GM04503 (cell line): ENCODE measurements at regions not wholly inside any gene's neighbourhood (a gene's known extent, or its start where the extent isn't known, plus 50 kb on each side); places are given as distances from the start of the nearest gene placed in this dataset.
A peak's percentile ranks its signal among the peaks of the same experiment; 100 is the strongest.

Source experiments
- DNase-seq: peaks from one replicate; pipeline ENCODE4 v3.0.0-alpha.2; 2012; ENCODE audit warnings: low read depth

GRCh38 chr12:115215544-115215943 is 531.6 kb upstream of the TBX3 start:
- no peak for DNase-seq

DNA sequence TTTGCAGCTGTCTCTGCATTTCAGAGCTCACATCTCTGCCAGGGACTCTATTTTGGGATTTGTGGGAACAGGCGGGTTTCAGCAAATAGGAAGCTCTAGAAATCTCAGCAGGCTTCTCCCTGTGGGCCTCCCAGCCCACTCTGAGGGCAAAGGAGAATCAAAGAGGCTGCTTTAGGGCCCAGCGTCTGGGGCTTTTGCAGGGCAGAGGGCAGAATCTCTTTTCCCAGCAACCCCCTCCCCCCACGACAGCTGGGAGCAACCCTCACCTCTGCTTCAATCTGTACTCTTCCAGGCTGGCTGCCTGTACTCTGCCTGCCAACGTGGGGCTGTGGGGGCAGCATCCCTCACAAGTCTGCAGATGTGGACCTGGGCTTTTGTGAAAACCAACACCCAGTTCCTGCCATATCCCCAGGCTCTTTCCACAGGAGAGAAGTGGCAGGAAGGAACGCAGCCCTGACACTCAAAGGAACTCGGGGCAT is 529.6 kb upstream of the TBX3 start:
- DNase-seq = no peak

DNA sequence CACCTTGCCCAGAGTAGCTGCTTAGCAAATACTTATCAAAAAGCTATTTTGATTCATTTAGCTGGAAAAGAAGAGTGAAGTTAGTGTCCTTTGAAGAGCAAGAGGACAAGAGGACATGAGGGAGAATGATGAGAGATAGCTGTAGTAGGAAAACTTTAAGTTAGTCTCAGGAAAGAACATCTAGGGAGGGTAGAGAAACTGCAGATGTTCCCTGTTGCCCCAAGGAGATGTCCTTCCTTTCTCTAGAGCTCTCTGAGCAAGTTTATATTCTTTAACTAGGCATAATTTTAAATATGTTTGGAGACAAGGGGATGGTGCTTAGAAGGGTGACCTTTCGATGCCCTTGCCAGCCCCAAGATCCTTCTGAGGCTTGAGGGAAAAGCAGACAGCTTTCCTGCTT is 529.1 kb upstream of the TBX3 start:
- DNase-seq = no peak

DNA sequence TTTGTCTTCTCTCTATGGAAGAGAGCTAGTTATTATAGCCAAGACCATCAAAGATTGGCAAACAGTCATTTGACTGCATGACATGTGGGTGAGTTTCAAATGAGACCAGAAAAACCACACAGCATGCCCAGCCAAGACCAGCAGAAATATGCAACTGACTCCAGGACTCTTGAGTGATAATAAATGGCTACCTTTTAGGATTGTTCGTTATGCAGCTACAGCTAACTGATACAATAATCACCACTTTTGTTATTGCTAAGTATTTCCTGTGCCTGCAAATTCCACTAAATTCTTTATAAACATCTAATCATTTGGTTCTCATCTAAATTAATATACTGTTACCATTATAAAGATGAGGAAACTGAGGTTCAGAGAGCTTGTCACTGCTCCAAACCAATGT is 528.4 kb upstream of the TBX3 start:
- DNase-seq = no peak

GRCh38 chr12:115210533-115211252 is 526.7 kb upstream of the TBX3 start:
- DNase-seq = no peak

DNA sequence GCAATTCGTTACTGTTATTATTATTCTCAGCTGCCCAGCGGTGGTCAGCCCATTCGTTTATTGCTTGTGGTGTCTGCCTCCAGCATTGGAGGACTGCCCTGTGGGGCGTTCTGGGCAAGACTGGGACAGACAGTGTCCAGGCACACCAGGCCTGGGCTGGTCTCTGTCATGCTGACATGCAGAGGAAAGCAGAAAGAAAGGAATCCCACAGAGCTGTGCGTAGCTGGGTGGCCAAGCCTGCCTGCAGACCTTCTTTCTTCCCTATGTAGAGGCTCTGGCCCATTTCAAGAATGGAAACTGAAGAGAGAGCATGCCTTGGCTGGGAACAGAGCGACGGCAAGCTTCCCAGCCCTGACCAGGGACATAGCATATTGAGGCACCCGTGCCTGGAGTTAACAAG is 525.3 kb upstream of the TBX3 start:
- DNase-seq = no peak

GRCh38 chr12:115208098-115208497 is 524.1 kb upstream of the TBX3 start:
- DNase-seq = no peak

DNA sequence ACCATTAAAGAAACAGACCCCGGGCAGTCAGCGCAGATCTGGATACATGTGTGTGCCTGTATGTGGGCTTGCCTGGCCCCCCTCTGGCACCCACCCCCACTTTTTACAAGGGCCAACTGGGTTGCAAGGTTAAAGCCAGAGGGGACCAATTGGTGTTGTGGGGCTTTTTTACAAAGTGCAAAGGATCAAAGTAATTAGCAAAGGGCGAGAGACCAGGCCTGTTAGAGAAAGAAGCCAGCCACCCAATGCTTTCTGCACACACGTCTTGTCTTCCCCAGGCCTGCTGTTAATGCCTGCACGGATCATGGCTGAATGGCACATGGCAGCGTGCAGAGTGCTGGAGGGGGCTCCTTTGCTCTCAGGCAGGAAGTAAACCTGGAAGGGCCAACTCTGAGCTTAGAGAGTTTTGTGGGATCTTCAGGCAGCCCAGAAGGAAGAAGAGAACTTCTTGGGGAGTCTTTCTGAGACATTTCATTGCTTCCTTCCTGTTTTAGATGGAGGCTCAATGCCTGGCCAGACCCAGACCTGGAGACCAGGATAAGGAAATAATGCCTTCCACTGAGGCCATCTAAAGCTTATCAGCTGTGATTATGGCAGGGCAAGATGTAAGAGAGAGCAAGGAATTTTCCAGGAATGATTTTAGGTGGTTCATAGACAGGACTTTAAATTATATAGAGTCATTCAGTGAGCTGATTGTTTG is 523.4 kb upstream of the TBX3 start:
- DNase-seq = no peak

- no peak for DNase-seq
These were observed 522.8 kb upstream of the TBX3 start for GRCh38 chr12:115206801-115207200.

DNA sequence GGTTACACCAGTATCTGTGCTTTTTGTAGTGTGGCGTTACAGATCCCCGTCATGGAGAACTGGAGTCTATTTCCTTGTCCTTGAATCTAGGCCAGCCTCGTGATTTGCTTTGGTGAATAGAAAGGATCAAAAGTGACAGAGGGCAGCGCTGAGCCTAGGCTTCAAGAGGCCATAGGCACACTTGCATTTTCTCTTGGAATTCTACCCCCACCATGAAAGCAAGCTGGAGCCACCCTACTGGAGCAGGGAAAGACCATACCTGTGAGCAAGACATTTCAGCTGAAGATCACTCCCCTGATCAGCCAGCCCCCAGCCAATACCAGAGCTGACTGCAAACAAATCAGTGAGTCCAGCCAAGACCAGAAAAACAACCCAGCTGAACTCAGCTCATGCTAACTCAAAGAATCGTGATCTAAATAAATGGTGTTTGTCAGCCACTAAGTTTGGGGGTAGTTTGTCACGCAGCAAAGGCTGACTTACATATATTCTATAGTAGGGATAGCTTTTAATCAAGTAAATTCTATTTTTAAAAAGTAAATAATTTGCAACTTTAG is 521.9 kb upstream of the TBX3 start:
- DNase-seq = no peak

DNA sequence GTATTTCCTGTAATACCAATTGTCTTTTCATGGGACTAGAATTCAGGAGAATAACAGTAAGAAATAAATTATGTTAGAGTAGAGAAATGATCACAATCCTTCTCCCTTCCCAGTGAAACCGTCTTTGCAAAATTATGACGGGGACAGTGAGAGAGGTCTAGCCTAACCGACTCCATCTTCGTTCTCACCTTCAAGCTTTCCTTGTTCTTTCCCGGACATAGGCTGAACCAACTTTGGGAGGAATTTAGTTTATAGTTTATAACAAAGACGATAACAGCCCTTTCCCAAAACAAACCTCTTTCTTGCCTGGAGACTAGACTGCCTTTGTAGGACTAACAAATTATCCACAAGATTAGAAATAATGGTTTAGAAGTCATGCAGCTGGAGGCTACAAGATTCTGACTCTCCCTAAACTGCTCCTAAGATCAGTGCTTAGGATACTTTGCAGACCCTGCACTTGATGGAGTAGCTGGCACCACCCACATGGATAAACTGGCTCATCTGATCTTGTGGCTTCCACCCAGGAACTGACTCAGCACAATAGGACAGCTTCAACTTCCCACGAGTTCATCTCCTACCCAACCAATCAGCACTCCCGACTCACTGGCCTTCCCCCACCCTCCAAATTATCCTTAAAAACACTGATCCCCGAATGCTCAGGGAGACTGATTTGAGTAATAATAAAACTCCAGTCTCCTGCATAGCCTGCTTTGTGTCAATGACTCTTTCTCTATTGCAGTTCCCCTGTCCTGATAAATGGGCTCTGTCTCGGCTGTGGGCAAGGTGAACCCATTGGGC is 521.2 kb upstream of the TBX3 start:
- DNase-seq = peak; percentile 15

GRCh38 chr12:115203701-115204100 is 519.7 kb upstream of the TBX3 start:
- DNase-seq = peak; percentile 18

GRCh38 chr12:115201966-115202365 is 518.0 kb upstream of the TBX3 start:
- DNase-seq = no peak

GRCh38 chr12:115199831-115200230 is 515.9 kb upstream of the TBX3 start:
- DNase-seq = peak; percentile 33

- no peak for DNase-seq
These were observed 510.9 kb upstream of the TBX3 start for GRCh38 chr12:115194857-115195256.

- no peak for DNase-seq
These were observed 510.5 kb upstream of the TBX3 start for GRCh38 chr12:115194448-115194847.

GRCh38 chr12:115191342-115191741 is 507.4 kb upstream of the TBX3 start:
- no peak for DNase-seq

DNA sequence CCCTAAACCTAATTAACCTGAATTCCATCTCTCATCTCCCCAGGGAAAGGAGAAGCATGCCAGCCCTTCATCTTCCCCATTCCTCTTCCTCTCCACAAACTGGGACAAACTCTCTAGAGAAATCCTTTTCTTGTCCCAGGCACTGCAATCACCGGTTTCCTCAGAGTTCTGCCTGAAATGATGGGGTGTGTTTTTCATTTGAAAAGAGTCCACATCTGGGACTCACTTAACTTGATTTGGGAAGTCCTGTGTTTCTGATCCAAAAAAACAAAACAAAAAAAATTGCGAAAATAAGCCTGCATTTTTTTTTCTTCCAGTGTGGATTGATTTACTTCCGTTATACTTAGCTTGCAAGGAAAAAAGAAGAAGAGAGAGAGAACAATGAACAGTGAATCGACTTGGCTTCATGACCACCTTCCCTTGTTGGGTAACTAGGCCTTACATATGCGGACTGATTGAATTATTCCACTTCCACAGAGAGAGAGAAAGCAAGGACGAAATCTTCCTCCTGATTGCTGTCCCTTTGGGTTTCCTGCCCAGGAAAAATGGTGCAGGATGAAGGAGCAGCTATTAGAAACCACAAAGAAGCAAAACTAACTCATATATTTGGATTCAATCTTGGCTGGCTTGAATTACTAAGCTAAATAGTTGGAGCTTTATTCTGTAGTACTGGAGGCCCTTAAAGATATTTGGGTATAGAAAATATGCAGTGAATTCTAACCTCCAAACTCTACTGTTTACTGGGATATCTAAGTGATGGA is 506.2 kb upstream of the TBX3 start:
- DNase-seq = peak; percentile 37

DNA sequence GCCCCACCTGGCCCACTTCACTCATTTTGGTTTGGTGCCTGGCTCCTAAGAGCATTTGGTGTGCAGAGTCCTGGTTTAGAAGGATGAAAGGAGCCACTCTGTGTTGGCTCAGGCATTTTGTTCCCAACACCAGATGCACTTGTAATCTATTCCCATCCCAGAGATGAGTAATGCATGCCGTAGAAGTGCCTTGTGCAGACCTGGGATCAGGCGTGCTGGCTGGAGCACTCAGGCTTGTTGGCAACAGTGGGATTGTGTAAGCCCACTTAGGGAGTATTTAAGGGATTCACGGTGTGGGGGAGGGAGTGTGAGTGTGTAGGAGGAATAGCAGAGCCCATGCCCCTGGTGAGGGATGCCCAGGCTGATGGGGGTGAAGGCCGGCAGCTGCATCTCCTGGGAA is 501.5 kb upstream of the TBX3 start:
- DNase-seq = peak; percentile 13

DNA sequence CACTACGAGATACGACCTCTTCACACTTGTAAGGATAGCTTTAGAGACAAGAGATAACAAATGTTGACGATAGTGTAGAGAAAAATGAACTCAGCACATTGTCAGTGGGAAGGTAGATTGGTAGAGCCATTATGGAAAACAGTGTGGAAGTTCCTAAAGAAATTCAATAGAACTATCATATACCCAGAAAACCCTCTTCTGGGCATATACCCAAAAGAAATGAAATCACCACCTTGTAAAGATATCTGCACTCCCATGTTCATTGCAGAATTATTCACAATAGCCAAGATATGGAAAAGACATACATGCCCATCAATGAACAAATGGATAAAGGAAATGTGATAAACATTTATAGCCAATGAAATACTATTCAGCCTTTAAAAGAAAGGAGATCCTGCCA is 499.8 kb upstream of the TBX3 start:
- no peak for DNase-seq

- DNase-seq = no peak
These were observed 493.9 kb upstream of the TBX3 start for GRCh38 chr12:115177899-115178298.
